Astrocyte of the spinal cord (primary cell): ENCODE measurements at regions not wholly inside any gene's neighbourhood (a gene's known extent, or its start where the extent isn't known, plus 50 kb on each side); places are given as distances from the start of the nearest gene placed in this dataset.

Experiments used
- DNase-seq: peaks from one replicate; pipeline ENCODE4 v3.0.0; 2011; ENCODE audit warnings: low read depth, low spot score
- H3K4me3 ChIP-seq: 2 replicates; pipeline ENCODE4 v1.5.1; 2011; ENCODE audit warnings: low read depth, mild to moderate bottlenecking, low read length, moderate library complexity
- CTCF ChIP-seq: IDR thresholded peaks from 2 replicates; pipeline ENCODE4 v1.5.1; 2012; ENCODE audit warnings: low read depth, mild to moderate bottlenecking, low read length, inconsistent platforms
- in situ Hi-C: cut with HindIII; loops from 2 replicates; pipeline ENCODE4 v1.10.0; 2017; ENCODE audit warnings: low sequenced_read_pairs

- H3K4me3 ChIP-seq = no peak overlapping the region
- no peak for TF ChIP-seq CTCF
- in situ Hi-C loops = no loop called here
- DNase-seq = no peak
Observed at GRCh38 chr10:128763588-128763987, 637.4 kb upstream of the MKI67 start.

DNA sequence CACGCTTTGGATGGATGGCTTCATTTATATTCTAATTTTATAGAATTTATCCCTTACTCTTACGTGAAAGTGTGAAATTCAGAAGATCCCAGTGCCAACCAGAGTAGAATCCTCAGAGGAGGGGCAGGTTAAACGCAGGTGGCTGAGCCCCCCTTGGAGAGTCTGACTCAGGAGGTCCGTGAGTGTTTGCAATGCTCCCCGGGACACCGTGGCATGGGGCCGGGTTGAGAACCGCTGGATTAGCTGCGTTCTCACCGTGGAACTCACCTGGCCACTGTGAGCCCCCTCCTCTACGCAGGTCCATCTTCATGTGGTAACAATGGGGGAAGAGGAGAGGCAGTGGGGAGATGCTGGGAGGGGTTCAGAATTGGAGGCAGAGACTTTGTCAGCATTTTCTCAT is 638.0 kb upstream of the MKI67 start:
- DNase-seq = no peak
- in situ Hi-C loops = no loop called here
- TF ChIP-seq CTCF = no peak
- no peak overlapping the region for H3K4me3 ChIP-seq

DNA sequence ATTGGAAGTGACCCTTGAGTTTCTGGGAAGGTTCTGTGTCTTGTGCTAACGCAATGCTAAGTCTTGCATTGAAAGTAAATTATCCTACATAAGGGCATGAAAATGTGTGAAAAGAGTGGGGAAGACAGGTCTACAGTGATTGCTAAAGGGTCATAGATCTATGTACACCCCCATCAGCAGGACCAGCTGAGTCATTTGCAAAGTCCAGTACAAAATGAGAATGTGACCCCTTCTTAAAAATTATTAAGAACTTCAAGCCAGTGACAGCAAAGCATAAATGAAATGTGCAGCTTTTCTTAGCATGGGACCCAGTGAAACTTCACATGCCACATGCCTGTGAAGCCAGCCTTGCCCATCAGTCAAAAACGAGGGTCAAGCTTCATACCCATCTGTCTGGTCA is 640.7 kb upstream of the MKI67 start:
- DNase-seq = no peak
- H3K4me3 ChIP-seq = no peak overlapping the region
- TF ChIP-seq CTCF = no peak
- in situ Hi-C loops = no loop called here

DNA sequence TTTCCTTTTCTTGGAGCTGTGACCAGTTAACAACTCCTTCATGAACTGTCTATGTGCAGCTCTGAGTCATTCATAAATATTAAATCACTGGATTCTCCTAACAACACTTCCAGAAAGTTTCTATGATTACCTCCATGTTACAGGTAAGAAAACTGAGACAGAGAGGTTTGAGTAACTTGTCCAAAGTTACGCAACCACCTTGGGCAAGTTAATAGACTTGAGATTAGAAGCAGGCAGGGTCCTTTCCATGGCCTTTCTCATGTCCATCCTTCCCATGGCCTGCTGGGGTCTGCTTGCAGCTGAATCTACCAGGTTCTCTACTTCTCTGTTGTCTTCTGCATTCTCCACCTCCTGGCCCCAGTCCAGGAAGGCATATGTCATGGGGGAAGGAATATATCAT is 648.8 kb upstream of the MKI67 start:
- in situ Hi-C loops = no loop called here
- TF ChIP-seq CTCF = no peak
- DNase-seq = no peak
- H3K4me3 ChIP-seq = no peak overlapping the region

- in situ Hi-C loops = no loop called here
- DNase-seq = no peak
- no peak for TF ChIP-seq CTCF
- no peak overlapping the region for H3K4me3 ChIP-seq
Observed at GRCh38 chr10:128775743-128776142, 649.5 kb upstream of the MKI67 start.

- no peak for TF ChIP-seq CTCF
- no peak overlapping the region for H3K4me3 ChIP-seq
- in situ Hi-C loops = no loop called here
- DNase-seq = no peak
Observed at GRCh38 chr10:128776673-128777252, 650.5 kb upstream of the MKI67 start.

GRCh38 chr10:128777342-128777741 is 651.1 kb upstream of the MKI67 start:
- in situ Hi-C loops = no loop called here
- no peak for TF ChIP-seq CTCF
- no peak for DNase-seq
- no peak overlapping the region for H3K4me3 ChIP-seq
